IMR-90 (cell line): ENCODE measurements at regions not wholly inside any gene's neighbourhood (a gene's known extent, or its start where the extent isn't known, plus 50 kb on each side); places are given as distances from the start of the nearest gene placed in this dataset.

Source experiments
- ATAC-seq: fragments of 200-7000 bp; cut with Tn5 transposase; 2 replicates; pipeline ENCODE4 v1.9.1; 2020; ENCODE audit warnings: low read depth, mild to moderate bottlenecking, moderate library complexity
- BruUV-seq: library from RNA; stranded (reverse); fragments of 400-500 nt; replicated peaks from 2 replicates; lab custom pipeline; 2021; lab: Mats Ljungman, UMichigan
- CTCF ChIA-PET: fragments of 300-600 bp; formaldehyde crosslinking; extraction: SDS; loops from one replicate; lab custom pipeline; 2021; ENCODE audit warnings: antibody characterized with exemption; lab: Yijun Ruan, JAX
- POLR2A ChIA-PET: fragments of 300-600 bp; sonication (Branson Sonifier 250); formaldehyde crosslinking; loops from one replicate; lab custom pipeline; 2022; ENCODE audit warnings: antibody characterized with exemption; ENCODE audit not compliant: unreplicated experiment; lab: Charles Lee
- DNase-seq: peaks from one replicate; pipeline ENCODE4 v3.0.0; 2013
- H2AFZ ChIP-seq: replicated peaks from 2 replicates; pipeline ENCODE3; 2013; ENCODE audit warnings: low read length, mild to moderate bottlenecking; ENCODE audit not compliant: poor library complexity
- H2AK5ac ChIP-seq: 2 replicates; pipeline ENCODE4 v1.6.1; 2013; ENCODE audit warnings: low read depth, low read length, inconsistent platforms
- H2AK9ac ChIP-seq: replicated peaks from 2 replicates; pipeline ENCODE3; 2013; ENCODE audit warnings: mild to moderate bottlenecking, low read depth, low read length, moderate library complexity; ENCODE audit not compliant: poor library complexity
- H2BK120ac ChIP-seq: 2 replicates; pipeline ENCODE4 v1.6.1; 2013; ENCODE audit warnings: low read depth, low read length, inconsistent platforms
- H2BK15ac ChIP-seq: 3 replicates; pipeline ENCODE4 v1.6.1; 2013; ENCODE audit warnings: low read depth, low read length, inconsistent platforms
- H2BK20ac ChIP-seq: 2 replicates; pipeline ENCODE4 v1.6.1; 2013; ENCODE audit warnings: low read depth, mild to moderate bottlenecking, inconsistent platforms, low read length, moderate library complexity
- H2BK5ac ChIP-seq: 2 replicates; pipeline ENCODE4 v1.6.1; 2013; ENCODE audit warnings: mild to moderate bottlenecking, low read depth, low read length, inconsistent platforms; ENCODE audit not compliant: poor library complexity, severe bottlenecking
- H3K14ac ChIP-seq: replicated peaks from 2 replicates; pipeline ENCODE4 v1.6.1; 2013; ENCODE audit warnings: low read depth, low read length, inconsistent platforms
- H3K18ac ChIP-seq: 2 replicates; pipeline ENCODE4 v1.6.1; 2013; ENCODE audit warnings: low read depth, low read length, control low read depth
- H3K23ac ChIP-seq: 2 replicates; pipeline ENCODE4 v1.6.1; 2013; ENCODE audit warnings: low read depth, low read length, inconsistent platforms
- H3K27ac ChIP-seq: 2 replicates; pipeline ENCODE4 v1.5.1; 2013; ENCODE audit warnings: mild to moderate bottlenecking, control low read depth, low read length; ENCODE audit not compliant: insufficient read depth
- H3K27me3 ChIP-seq: 2 replicates; pipeline ENCODE4 v1.6.1; 2013; ENCODE audit warnings: low read length; ENCODE audit not compliant: control insufficient read depth, insufficient read depth
- H3K36me3 ChIP-seq: 2 replicates; pipeline ENCODE4 v1.6.1; 2013; ENCODE audit warnings: low read length, mixed read lengths; ENCODE audit not compliant: control insufficient read depth, insufficient read depth
- H3K4ac ChIP-seq: 2 replicates; pipeline ENCODE4 v1.6.1; 2013; ENCODE audit warnings: low read depth, low read length, inconsistent platforms
- H3K4me1 ChIP-seq: 2 replicates; pipeline ENCODE4 v1.6.1; 2013; ENCODE audit warnings: low read length, mixed read lengths; ENCODE audit not compliant: control insufficient read depth, insufficient read depth
- H3K4me2 ChIP-seq: 2 replicates; pipeline ENCODE4 v1.6.1; 2013; ENCODE audit warnings: low read depth, mild to moderate bottlenecking, control low read depth, low read length, moderate library complexity
- H3K4me3 ChIP-seq: 2 replicates; pipeline ENCODE4 v1.5.1; 2013; ENCODE audit warnings: low read depth, mild to moderate bottlenecking, control low read depth, low read length, moderate library complexity; ENCODE audit not compliant: insufficient read depth
- H3K56ac ChIP-seq: 2 replicates; pipeline ENCODE4 v1.6.1; 2013; ENCODE audit warnings: low read length, inconsistent platforms; ENCODE audit not compliant: insufficient read depth; ENCODE audit errors: extremely low read depth
- H3K79me1 ChIP-seq, 2 experiments: 2 replicates each; pipeline ENCODE4 v1.6.1; 2013; ENCODE audit warnings: low read length in 2 of 2, inconsistent platforms in 1 of 2, low read depth in 1 of 2
- H3K9ac ChIP-seq: 2 replicates; pipeline ENCODE4 v1.6.1; 2013; ENCODE audit warnings: low read depth, low read length, control low read depth
- H3K9me1 ChIP-seq: 2 replicates; pipeline ENCODE4 v1.6.1; 2013; ENCODE audit warnings: low read length, inconsistent platforms; ENCODE audit not compliant: insufficient read depth
- H3K9me3 ChIP-seq: 2 replicates; pipeline ENCODE4 v1.6.1; 2013; ENCODE audit warnings: low read length; ENCODE audit not compliant: control insufficient read depth, insufficient read depth
- H4K20me1 ChIP-seq: 2 replicates; pipeline ENCODE4 v1.6.1; 2013; ENCODE audit warnings: low read length, inconsistent platforms; ENCODE audit not compliant: insufficient read depth
- H4K5ac ChIP-seq: 2 replicates; pipeline ENCODE4 v1.6.1; 2013; ENCODE audit warnings: mild to moderate bottlenecking, low read depth, low read length, control low read depth
- H4K8ac ChIP-seq, 2 experiments: 2 replicates each; pipeline ENCODE4 v1.6.1; 2013; ENCODE audit warnings: low read depth in 2 of 2, low read length in 2 of 2, control low read depth in 1 of 2, inconsistent platforms in 1 of 2
- H4K91ac ChIP-seq: 2 replicates; pipeline ENCODE4 v1.6.1; 2013; ENCODE audit warnings: low read depth, low read length, inconsistent platforms; ENCODE audit not compliant: insufficient read depth
- BHLHE40 ChIP-seq: fragments of 150-350 bp; IDR thresholded peaks from 2 replicates; pipeline ENCODE4 v1.6.1; 2016; ENCODE audit warnings: mild to moderate bottlenecking, low read depth, low read length
- CEBPB ChIP-seq: IDR thresholded peaks from 2 replicates; pipeline ENCODE4 v1.6.1; 2012; ENCODE audit warnings: low read depth, low read length, improper control_type of control experiment
- FOS ChIP-seq: fragments of 150-350 bp; IDR thresholded peaks from 2 replicates; pipeline ENCODE4 v1.6.1; 2016; ENCODE audit warnings: low read depth, low read length
- MAFK ChIP-seq: IDR thresholded peaks from 2 replicates; pipeline ENCODE4 v1.6.1; 2012; ENCODE audit warnings: low read depth, low read length, improper control_type of control experiment
- MXI1 ChIP-seq: IDR thresholded peaks from 2 replicates; pipeline ENCODE4 v1.6.1; 2012; ENCODE audit warnings: low read depth, mild to moderate bottlenecking, low read length, moderate library complexity, borderline replicate concordance
- POLR2A ChIP-seq: IDR thresholded peaks from 2 replicates; pipeline ENCODE4 v1.6.1; 2012; ENCODE audit warnings: mild to moderate bottlenecking, low read depth, low read length
- RAD21 ChIP-seq: IDR thresholded peaks from 2 replicates; pipeline ENCODE4 v1.6.1; 2012; ENCODE audit warnings: low read length, improper control_type of control experiment
- RCOR1 ChIP-seq: IDR thresholded peaks from 2 replicates; pipeline ENCODE4 v1.6.1; 2012; ENCODE audit warnings: mild to moderate bottlenecking, low read length, improper control_type of control experiment; ENCODE audit not compliant: insufficient replicate concordance
- RFX5 ChIP-seq: IDR thresholded peaks from 2 replicates; pipeline ENCODE4 v1.8.0; 2012; ENCODE audit warnings: low read depth, mild to moderate bottlenecking, low read length, moderate library complexity
- WGBS, 2 experiments: methylation state at CpG; one replicate each; pipeline versions ENCODE4 v1.1.5 to v1.1.7; 2013; ENCODE audit warnings: missing lambda C conversion rate in 2 of 2; ENCODE audit not compliant: insufficient read length in 1 of 2; ENCODE audit errors: extremely low coverage in 2 of 2; 5-methylcytosine and 5-hydroxymethylcytosine counted together
- dilution Hi-C: fragments of 300-500 bp; cut with HindIII; formaldehyde crosslinking; loops from one replicate; pipeline ENCODE4 v1.14.3; 2018; ENCODE audit warnings: low sequenced_read_pairs; ENCODE audit not compliant: unreplicated experiment
- in situ Hi-C: fragments of 300-500 bp; cut with MboI; formaldehyde crosslinking; loops from 3 replicates; pipeline ENCODE4 v1.14.3; 2019; ENCODE audit warnings: low sequenced_read_pairs, inconsistent platforms, mixed read lengths
- intact Hi-C: fragments of 100-400 bp; cut with micrococcal nuclease; formaldehyde crosslinking; loops from 2 replicates; pipeline ENCODE4 v1.10.0; 2022
- TF ChIP-seq, protein P1 (sequence below): fragments of 150-350 bp; IDR thresholded peaks from 2 replicates; pipeline ENCODE4 v1.6.1; 2016; ENCODE audit warnings: low read depth, mild to moderate bottlenecking, low read length, moderate library complexity, borderline replicate concordance
- TF ChIP-seq, protein P2 (sequence below): conservative IDR thresholded peaks from 2 replicates; pipeline ENCODE4 v1.5.1; 2012; ENCODE audit warnings: mild to moderate bottlenecking, low read depth, low read length, improper control_type of control experiment

DNA sequence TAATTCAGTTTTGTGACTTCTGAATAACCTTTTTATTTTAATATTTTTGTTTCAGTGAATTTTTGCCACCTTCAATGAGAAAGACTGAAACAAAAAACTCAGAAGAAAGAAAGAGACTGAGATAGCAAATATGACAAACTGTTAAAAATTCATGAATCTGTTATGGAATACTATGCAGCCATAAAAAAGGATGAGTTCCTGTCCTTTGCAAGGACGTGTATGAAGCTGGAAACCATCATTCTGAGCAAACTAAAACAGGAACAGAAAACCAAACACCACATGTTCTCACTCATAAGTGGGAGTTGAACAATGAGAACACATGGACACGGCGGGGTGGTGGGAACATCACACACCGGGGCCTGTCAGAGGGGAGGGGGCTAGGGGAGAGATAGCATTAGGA is 193.4 kb upstream of the FGGY start:
- DNase-seq (no peak), ATAC-seq (no peak)
- no peaks in the 10 kb centered on the region for H3K9me3 ChIP-seq
- intact Hi-C loops (no loop called here), dilution Hi-C loops (no loop called here), in situ Hi-C loops (no loop called here)
- H3K79me1 ChIP-seq, result no peaks in the 10 kb centered on the region
- no peak overlapping the region for H3K4me3 ChIP-seq
- BruUV-seq, result no TSS peak
- no peak overlapping the region for H2BK20ac ChIP-seq
- H4K5ac ChIP-seq, result no peak overlapping the region
- no peak overlapping the region for H3K56ac ChIP-seq
- ChIA-PET CTCF (no interaction called here), POLR2A (no interaction called here)
- no peak overlapping the region for H3K18ac ChIP-seq
- H4K91ac ChIP-seq, result no peak overlapping the region
- H3K23ac ChIP-seq, result no peak overlapping the region
- H3K9me1 ChIP-seq, result no peaks in the 10 kb centered on the region; the same call in 1 of the 2 replicates
- H3K27ac ChIP-seq, result no peak overlapping the region
- H3K14ac ChIP-seq, result no peak overlapping the region
- no CpG with 5 or more reads among the region's 4 CpGs for WGBS, 2 experiments
- H2BK5ac ChIP-seq, result no peak overlapping the region
- no peak overlapping the region for H2AK9ac ChIP-seq
- no peak overlapping the region for H2BK15ac ChIP-seq
- H2BK120ac ChIP-seq, result no peak overlapping the region
- no peaks in the 10 kb centered on the region for H3K36me3 ChIP-seq
- H3K4me1 ChIP-seq, result no peaks in the 10 kb centered on the region
- no peaks in the 10 kb centered on the region for H4K20me1 ChIP-seq
- TF ChIP-seq RCOR1, result no peak
- no peak for TF ChIP-seq MAFK
- TF ChIP-seq POLR2A, result no peak
- TF ChIP-seq, protein P1, sequence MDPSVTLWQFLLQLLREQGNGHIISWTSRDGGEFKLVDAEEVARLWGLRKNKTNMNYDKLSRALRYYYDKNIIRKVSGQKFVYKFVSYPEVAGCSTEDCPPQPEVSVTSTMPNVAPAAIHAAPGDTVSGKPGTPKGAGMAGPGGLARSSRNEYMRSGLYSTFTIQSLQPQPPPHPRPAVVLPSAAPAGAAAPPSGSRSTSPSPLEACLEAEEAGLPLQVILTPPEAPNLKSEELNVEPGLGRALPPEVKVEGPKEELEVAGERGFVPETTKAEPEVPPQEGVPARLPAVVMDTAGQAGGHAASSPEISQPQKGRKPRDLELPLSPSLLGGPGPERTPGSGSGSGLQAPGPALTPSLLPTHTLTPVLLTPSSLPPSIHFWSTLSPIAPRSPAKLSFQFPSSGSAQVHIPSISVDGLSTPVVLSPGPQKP, result no peak
- TF ChIP-seq FOS, result no peak
- TF ChIP-seq, protein P2, sequence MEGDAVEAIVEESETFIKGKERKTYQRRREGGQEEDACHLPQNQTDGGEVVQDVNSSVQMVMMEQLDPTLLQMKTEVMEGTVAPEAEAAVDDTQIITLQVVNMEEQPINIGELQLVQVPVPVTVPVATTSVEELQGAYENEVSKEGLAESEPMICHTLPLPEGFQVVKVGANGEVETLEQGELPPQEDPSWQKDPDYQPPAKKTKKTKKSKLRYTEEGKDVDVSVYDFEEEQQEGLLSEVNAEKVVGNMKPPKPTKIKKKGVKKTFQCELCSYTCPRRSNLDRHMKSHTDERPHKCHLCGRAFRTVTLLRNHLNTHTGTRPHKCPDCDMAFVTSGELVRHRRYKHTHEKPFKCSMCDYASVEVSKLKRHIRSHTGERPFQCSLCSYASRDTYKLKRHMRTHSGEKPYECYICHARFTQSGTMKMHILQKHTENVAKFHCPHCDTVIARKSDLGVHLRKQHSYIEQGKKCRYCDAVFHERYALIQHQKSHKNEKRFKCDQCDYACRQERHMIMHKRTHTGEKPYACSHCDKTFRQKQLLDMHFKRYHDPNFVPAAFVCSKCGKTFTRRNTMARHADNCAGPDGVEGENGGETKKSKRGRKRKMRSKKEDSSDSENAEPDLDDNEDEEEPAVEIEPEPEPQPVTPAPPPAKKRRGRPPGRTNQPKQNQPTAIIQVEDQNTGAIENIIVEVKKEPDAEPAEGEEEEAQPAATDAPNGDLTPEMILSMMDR, result no peak
- no peak for TF ChIP-seq MXI1
- TF ChIP-seq RFX5, result no peak
- no peak for TF ChIP-seq RAD21
- TF ChIP-seq BHLHE40, result no peak
- TF ChIP-seq CEBPB, result no peak
- H2AK5ac ChIP-seq, result no peak overlapping the region
- no peak overlapping the region for H2AFZ ChIP-seq
- no peak overlapping the region for H3K4ac ChIP-seq
- no peak overlapping the region for H3K9ac ChIP-seq
- H4K8ac ChIP-seq, result no peak overlapping the region
- no peaks in the 10 kb centered on the region for H3K27me3 ChIP-seq
- no peak overlapping the region for H3K4me2 ChIP-seq
